ENCODE measurements at regions not wholly inside any gene's neighbourhood (a gene's known extent, or its start where the extent isn't known, plus 50 kb on each side); places are given as distances from the start of the nearest gene placed in this dataset.
"Not testable (repeated sequence)": the region's sequence is repeated elsewhere in the genome, so short reads cannot be mapped to it uniquely, and the experiment has no call there.

DNA sequence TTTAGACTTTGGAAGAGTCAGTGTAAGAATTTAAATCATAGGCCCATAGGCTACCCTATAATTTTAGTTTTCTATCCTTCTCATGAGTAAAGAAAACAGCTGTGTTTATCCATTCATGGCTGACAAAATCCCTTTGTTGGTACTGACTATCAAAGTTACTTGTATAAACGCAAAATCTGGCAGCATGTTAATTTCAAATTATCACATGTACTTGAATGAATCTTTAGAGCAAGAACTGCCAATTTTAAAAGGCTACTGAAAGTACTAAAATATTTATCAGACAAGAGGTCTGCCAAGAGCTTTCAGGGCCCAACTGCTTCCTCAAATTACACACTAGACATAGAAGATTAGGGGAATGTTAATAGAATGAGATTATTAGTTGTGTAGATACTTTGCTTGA is 66.6 kb downstream of the MYL12B start:
- peak; percentile 4 for DNase-seq

DNA sequence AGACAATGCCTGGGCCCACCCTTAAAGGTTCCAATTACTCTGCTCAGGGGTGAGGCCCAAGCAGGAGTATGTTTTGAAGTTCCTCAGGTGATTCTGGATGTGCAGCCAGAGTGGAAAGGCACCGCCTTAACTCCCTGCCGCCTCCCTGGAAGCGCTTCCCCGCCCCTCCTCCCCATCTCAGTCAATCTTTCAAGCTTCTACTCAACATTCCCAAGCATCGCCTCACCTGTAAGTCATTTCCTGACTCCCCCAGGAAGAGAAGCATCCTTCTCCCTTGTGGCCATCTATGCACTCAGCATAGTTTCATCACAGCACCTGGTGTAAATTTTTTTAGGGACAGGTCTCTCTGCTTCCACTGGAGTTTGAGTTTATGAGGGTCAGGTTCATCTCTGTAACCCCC is 67.5 kb downstream of the MYL12B start:
- no peak for DNase-seq

GRCh38 chr18:3329872-3330271 is 67.9 kb downstream of the MYL12B start:
- no peak for DNase-seq

DNA sequence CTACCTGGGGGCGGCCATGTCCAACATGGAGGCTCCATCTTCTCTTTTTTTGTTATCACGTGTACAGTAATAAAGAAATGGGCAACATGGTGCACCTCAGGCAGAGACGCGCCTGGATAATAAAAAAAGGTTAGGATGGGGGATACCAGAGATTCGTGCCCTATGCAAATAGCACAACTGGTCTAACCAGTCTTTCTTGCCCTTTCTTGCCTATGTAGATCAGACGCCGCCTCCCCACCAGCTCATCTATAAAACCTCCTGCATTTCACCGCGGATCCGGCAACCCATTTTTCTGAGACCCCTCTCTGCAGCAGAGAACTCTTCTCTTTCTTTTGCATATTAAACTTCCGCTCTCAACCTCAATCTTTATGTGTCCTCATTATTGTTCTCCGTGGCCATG is 68.7 kb downstream of the MYL12B start:
- DNase-seq = no peak

DNA sequence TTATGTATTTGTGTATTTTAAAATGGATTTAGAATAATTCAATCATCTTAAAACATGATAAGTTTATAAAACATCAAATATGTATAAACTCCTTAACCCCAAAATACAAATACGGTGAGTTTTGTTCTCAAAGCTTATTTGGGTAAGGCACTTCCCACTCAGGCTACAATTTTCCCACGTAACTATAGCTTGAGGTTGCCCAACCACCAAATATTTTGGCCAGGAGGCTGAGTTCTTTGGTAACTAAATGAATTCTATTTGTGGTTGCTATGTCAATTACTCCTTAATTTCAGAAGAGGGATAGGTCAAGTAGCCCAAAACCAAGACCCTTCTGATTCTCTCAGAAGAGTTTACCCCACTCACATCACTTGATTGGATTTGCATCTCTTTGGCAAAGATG is 70.4 kb downstream of the MYL12B start:
- no peak for DNase-seq

GRCh38 chr18:3333056-3333720 is 71.3 kb downstream of the MYL12B start:
- DNase-seq = no peak

GRCh38 chr18:3333721-3334386 is 71.9 kb downstream of the MYL12B start:
- DNase-seq = no peak

- DNase-seq = no peak
Observed at GRCh38 chr18:3340015-3340681, 78.2 kb downstream of the MYL12B start.

DNA sequence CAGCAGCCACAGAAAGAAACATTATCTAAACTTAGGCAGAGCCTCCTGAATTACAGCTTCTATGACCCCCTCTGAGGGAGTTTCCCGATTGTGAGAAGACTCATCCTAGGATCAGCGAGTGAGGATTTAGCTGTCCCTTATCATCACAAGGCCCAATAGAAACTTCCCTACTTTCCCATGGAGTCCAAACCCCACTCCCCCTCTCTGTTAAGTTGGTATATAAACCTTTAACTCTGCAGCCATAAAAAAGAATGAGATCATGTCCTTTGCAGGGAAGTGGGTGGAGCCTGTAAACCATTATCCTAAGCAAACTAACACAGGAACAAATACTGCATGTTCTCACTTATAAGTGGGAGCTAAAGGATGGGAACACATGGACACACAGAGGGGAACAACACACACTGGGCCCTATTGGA is 78.8 kb downstream of the MYL12B start:
- no peak for DNase-seq

DNA sequence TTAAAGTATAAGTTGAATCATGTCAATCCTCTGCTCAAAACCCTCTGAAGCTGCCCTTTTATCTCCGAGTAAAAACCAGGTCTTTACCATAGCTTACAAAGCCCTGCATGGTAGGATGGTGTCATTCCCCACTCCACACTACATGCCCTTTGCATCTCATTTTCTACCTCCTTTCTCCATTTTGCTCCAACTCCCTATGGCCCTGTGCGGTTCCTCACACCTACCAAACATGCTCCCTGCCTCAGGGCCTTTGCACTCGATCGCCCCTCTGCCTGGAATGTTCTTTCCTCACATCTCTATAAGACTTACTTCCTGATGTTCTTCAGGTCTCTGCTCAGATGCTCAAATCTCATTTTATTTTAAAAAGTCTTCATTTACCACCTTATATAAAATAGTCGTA is 80.7 kb downstream of the MYL12B start:
- DNase-seq = no peak

GRCh38 chr18:3345452-3345851 is 83.5 kb downstream of the MYL12B start:
- peak; percentile 43 for DNase-seq

GRCh38 chr18:3345885-3346284 is 84.0 kb downstream of the MYL12B start:
- peak; percentile 51 for DNase-seq

DNA sequence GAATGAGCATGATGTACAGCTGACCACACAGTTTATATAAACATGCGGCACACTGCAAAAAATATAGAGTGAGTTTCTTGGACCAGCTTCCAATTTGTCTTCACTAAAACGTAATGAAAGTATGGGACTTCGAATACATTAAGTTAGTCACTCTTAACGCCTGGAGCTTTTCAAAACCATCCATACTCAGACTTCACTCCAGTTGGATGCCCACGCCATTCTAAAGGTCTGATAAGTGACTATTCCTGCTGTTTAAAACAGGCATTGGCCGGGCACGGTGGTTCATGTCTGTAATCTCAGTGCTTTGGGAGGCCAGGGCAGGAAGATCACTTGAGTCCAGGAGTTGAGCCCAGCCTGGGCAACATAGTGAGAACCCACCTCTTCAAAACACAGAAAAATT is 84.6 kb downstream of the MYL12B start:
- DNase-seq = no peak

GRCh38 chr18:3347286-3347803 is 85.4 kb downstream of the MYL12B start:
- no peak for DNase-seq

- no peak for DNase-seq
Observed at GRCh38 chr18:3348176-3348575, 86.2 kb downstream of the MYL12B start.

DNA sequence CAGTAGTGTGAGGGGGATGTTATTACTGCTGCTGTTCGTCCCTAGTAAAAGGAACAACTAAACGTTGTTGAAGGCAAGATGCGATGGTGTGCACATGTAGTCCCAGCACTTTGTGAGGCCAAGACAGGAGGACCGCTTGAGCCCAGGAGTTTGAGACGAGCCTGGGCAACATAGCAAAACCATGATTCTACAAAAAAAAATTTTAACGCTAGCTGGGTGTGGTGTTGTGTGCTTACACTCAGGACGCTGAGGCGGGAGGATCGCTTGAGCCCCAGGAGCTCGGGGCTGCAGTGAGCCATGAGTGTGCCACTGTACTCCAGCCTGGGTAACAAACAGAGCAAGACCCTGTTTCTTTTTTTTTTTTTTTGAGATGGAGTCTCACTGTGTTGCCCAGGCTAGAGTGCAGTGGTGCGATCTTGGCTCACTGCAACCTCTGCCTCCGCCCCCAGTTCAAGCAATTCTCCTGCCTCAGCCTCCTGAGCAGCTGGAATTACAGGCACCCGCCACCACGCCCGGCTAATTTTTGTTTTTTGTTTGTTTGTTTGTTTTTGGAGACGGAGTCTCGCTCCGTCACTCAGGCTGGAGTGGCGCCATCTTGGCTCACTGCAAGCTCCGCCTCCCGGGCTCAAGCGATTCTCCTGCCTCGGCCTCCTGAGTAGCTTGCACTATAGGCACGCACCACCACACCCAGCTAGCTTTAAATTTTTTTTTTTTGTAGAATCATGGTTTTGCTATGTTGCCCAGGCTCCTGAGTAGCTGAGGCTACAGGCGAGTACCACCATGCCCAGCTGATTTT is 87.3 kb downstream of the MYL12B start:
- not testable (repeated sequence) for DNase-seq

- no peak for DNase-seq
Observed at GRCh38 chr18:3350021-3350420, 88.1 kb downstream of the MYL12B start.

- DNase-seq = no peak
Observed at GRCh38 chr18:3350566-3351527, 88.9 kb downstream of the MYL12B start.

DNA sequence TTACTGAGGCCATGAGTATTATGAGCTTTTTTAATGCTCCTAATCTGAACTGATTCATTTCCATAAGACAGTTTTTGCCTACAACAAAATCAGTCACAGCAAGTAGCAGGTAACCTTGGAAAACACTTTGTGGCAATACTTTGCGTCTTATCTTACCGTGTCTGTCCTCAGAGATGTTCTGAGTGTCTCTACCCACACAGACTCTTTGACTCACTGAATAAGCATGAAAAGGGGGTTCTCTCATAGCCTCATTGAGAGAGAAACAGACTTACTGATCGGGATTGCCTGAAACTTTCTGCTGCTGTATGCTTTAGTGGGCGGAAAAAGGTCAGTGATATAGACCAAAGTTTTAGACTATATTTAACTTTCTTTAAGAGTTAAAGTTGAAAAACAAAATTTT is 92.6 kb downstream of the MYL12B start:
- DNase-seq = no peak

- no peak for DNase-seq
Observed at GRCh38 chr18:3356614-3357013, 93.4 kb upstream of the TGIF1 start.

DNA sequence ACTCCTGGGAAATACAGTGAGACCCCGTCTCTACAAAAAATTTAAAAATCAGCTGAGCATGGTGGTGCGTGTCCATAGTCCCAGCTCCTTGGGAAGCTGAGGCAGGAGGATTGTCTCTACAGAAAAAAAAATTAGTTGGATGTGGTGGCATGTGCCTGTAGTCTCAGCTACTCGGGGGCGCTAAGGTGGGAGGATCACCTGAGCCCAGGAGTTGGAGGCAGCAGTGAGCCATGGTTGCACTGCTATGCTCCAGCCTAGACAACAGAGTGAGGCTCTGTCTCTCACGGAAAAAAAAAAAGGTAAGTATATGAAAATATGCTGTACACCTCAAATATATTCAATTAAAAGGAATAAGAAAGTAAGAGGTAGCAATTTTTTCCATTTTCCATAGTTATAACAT is 92.5 kb upstream of the TGIF1 start:
- DNase-seq = no peak

Measured in muscle of arm (tissue), 1 donor.